Thyroid gland (tissue), 4 donors: ENCODE measurements at regions not wholly inside any gene's neighbourhood (a gene's known extent, or its start where the extent isn't known, plus 50 kb on each side); places are given as distances from the start of the nearest gene placed in this dataset.

ENCODE experiments used
- CTCF ChIP-seq, 6 experiments: fragments of 200-600 bp in 3 of 6; fragments of 450-650 bp in 3 of 6; sonication (generic) in 3 of 6; IDR thresholded peaks; one replicate each; pipeline ENCODE4 v1.5.1; 2016 to 2019; ENCODE audit warnings: antibody characterized with exemption in 6 of 6, mild to moderate bottlenecking in 2 of 6, inconsistent platforms in 1 of 6, moderate library complexity in 1 of 6
- POLR2A ChIP-seq, 2 donors: fragments of 450-650 bp; IDR thresholded peaks; one replicate each; pipeline ENCODE4 v1.6.1; 2017; ENCODE audit warnings: antibody characterized with exemption in 2 of 2, mild to moderate bottlenecking in 2 of 2, moderate library complexity in 1 of 2

DNA sequence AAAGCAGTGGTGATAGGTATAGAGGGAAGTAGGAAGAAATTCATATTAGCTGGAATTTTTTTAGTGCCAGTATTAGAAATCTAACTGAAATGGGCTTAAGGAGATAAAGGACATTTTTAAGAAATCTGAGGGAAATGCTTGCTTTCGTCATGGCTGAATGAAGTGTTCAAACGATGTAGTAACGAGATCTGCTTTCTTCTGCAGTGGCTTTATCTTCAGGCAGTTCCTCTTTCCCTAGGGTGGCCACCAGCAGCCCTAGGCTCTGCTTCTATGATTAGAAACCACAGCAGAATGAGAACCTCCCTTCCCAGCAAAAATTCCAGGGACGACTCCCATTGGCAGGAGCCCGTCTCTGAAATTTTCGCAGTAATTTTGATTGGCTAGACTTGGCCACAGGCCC, 163.9 kb upstream of the FRMD6 start:
- TF ChIP-seq CTCF (IDR thresholded peaks at IDR 0.05) (no peak), POLR2A (IDR thresholded peaks at IDR 0.05) (no peak)
